ENCODE measurements at regions not wholly inside any gene's neighbourhood (a gene's known extent, or its start where the extent isn't known, plus 50 kb on each side); places are given as distances from the start of the nearest gene placed in this dataset.

GRCh38 chr3:127056281-127056680, 73.4 kb downstream of the PLXNA1 start:
- no peak for TF ChIP-seq POLR2AphosphoS5 (IDR thresholded peaks at IDR 0.05; ENCODE audit: low read depth, low read length)
- TF ChIP-seq TAF1 (IDR thresholded peaks at IDR 0.05; ENCODE audit: borderline replicate concordance, low read depth, low read length), result no peak
- TF ChIP-seq POLR2A (IDR thresholded peaks at IDR 0.05; ENCODE audit: low read depth, low read length), result no peak
